ENCODE measurements at regions not wholly inside any gene's neighbourhood (a gene's known extent, or its start where the extent isn't known, plus 50 kb on each side); places are given as distances from the start of the nearest gene placed in this dataset.

GRCh38 chr1:190904091-190904695 lies 426.5 kb upstream of the BRINP3 start:
- TF ChIP-seq CTCF (IDR thresholded peaks at IDR 0.05), result no peak
- no peak overlapping the region for H3K4me3 ChIP-seq
- no peaks in the 10 kb centered on the region for H3K36me3 ChIP-seq
- no peaks in the 10 kb centered on the region for H3K4me1 ChIP-seq
- H3K9me3 ChIP-seq, result no peaks in the 10 kb centered on the region
- H3K27ac ChIP-seq, result no peak overlapping the region
- no peaks in the 10 kb centered on the region for H3K27me3 ChIP-seq
- intact Hi-C loops (cut with DNase I), result no loop called here
- ATAC-seq (no peak), DNase-seq (no peak)

GRCh38 chr1:190906206-190906725 lies 428.6 kb upstream of the BRINP3 start:
- intact Hi-C loops (cut with DNase I), result no loop called here
- DNase-seq, result no peak
- no peak for ATAC-seq
- TF ChIP-seq CTCF (IDR thresholded peaks at IDR 0.05), result no peak
- no peaks in the 10 kb centered on the region for H3K9me3 ChIP-seq
- H3K27ac ChIP-seq, result no peak overlapping the region
- no peaks in the 10 kb centered on the region for H3K27me3 ChIP-seq
- no peaks in the 10 kb centered on the region for H3K36me3 ChIP-seq
- no peaks in the 10 kb centered on the region for H3K4me1 ChIP-seq
- H3K4me3 ChIP-seq, result no peak overlapping the region

- no peak overlapping the region for H3K4me3 ChIP-seq
- DNase-seq, result no peak
- no peak for ATAC-seq
Observed at GRCh38 chr1:190908246-190908645, 430.6 kb upstream of the BRINP3 start.

GRCh38 chr1:190908691-190909090 lies 431.0 kb upstream of the BRINP3 start:
- Histone ChIP-seq H3K4me1 (no peaks in the 10 kb centered on the region), H3K27me3 (no peaks in the 10 kb centered on the region), H3K4me3 (no peak overlapping the region), H3K27ac (no peak overlapping the region), H3K36me3 (no peaks in the 10 kb centered on the region), H3K9me3 (no peaks in the 10 kb centered on the region)
- DNase-seq, result no peak
- intact Hi-C loops (cut with DNase I), result no loop called here
- no peak for ATAC-seq
- TF ChIP-seq CTCF (IDR thresholded peaks at IDR 0.05), result no peak

More at GRCh38 chr1:190908246-190908645, 430.6 kb upstream of the BRINP3 start:
- H3K9me3 ChIP-seq, result no peaks in the 10 kb centered on the region
- TF ChIP-seq CTCF (IDR thresholded peaks at IDR 0.05), result no peak
- H3K27ac ChIP-seq, result no peak overlapping the region
- H3K36me3 ChIP-seq, result no peaks in the 10 kb centered on the region
- intact Hi-C loops (cut with DNase I), result no loop called here
- H3K4me1 ChIP-seq, result no peaks in the 10 kb centered on the region
- no peaks in the 10 kb centered on the region for H3K27me3 ChIP-seq

- no peaks in the 10 kb centered on the region for H3K4me1 ChIP-seq
- no peak for TF ChIP-seq CTCF (IDR thresholded peaks at IDR 0.05)
- H3K4me3 ChIP-seq, result no peak overlapping the region
- H3K27me3 ChIP-seq, result no peaks in the 10 kb centered on the region
- no peaks in the 10 kb centered on the region for H3K9me3 ChIP-seq
- H3K36me3 ChIP-seq, result no peaks in the 10 kb centered on the region
- intact Hi-C loops (cut with DNase I), result no loop called here
- no peak for DNase-seq
- no peak for ATAC-seq
- no peak overlapping the region for H3K27ac ChIP-seq
Observed at GRCh38 chr1:190935925-190936324, 458.3 kb upstream of the BRINP3 start.

- intact Hi-C loops (cut with DNase I), result no loop called here
- no peak overlapping the region for H3K27ac ChIP-seq
- no peaks in the 10 kb centered on the region for H3K36me3 ChIP-seq
- H3K27me3 ChIP-seq, result no peaks in the 10 kb centered on the region
- DNase-seq (no peak), ATAC-seq (no peak)
- H3K4me1 ChIP-seq, result no peaks in the 10 kb centered on the region
- no peak overlapping the region for H3K4me3 ChIP-seq
- H3K9me3 ChIP-seq, result no peaks in the 10 kb centered on the region
- no peak for TF ChIP-seq CTCF (IDR thresholded peaks at IDR 0.05)
Observed at GRCh38 chr1:190936337-190936736, 458.7 kb upstream of the BRINP3 start.
